K562 (cell line): ENCODE measurements at regions not wholly inside any gene's neighbourhood (a gene's known extent, or its start where the extent isn't known, plus 50 kb on each side); places are given as distances from the start of the nearest gene placed in this dataset.

Experiments used
- ATAC-seq: fragments of 200-7000 bp; cut with Tn5 transposase; 3 replicates; pipeline ENCODE4 v1.9.1; 2020; ENCODE audit warnings: moderate library complexity
- BruUV-seq: library from RNA; stranded (reverse); fragments of 400-500 nt; replicated peaks from 2 replicates; lab custom pipeline; 2021; lab: Mats Ljungman, UMichigan
- CTCF ChIA-PET: fragments of 300-600 bp; formaldehyde crosslinking; extraction: SDS; loops from one replicate; lab custom pipeline; 2021; ENCODE audit warnings: low intra/inter-chr PET ratio; lab: Yijun Ruan, JAX
- POLR2A ChIA-PET: fragments of 300-600, 350-650 bp; sonication (Branson Sonifier 250); formaldehyde crosslinking; extraction: SDS; loops from one replicate; lab custom pipeline; 2021; ENCODE audit warnings: antibody characterized with exemption, inconsistent platforms; lab: Yijun Ruan, JAX
- DNase-seq, 4 experiments: peaks; one replicate each; pipeline versions ENCODE4 v3.0.0 to v3.0.0-alpha.2; 2011 to 2018; ENCODE audit warnings: low spot score in 3 of 4, mixed read lengths in 3 of 4; ENCODE audit errors: extremely low read depth in 1 of 4
- FAIRE-seq: peaks from 2 replicates; lab custom pipeline; 2011; peaks lifted over from hg19 to GRCh38; lab: Jason Lieb, UNC
- H2AFZ ChIP-seq: 2 replicates; pipeline ENCODE4 v1.6.0; 2011; ENCODE audit warnings: low read depth, low read length, control low read depth, inconsistent platforms
- H3K27ac ChIP-seq: fragments of 200-600 bp; 3 replicates; pipeline ENCODE4 v1.8.0; 2011; ENCODE audit warnings: low read depth, mild to moderate bottlenecking, control low read depth, inconsistent platforms, low read length, moderate library complexity, mixed read lengths; ENCODE audit errors: extremely low read depth
- H3K27me3 ChIP-seq, 2 experiments: fragments of 300-600 bp in 1 of 2; 2 replicates in 1 of 2; 3 replicates in 1 of 2; pipeline versions ENCODE4 v1.6.0 to v1.8.0; 2011; ENCODE audit warnings: inconsistent platforms in 2 of 2, low read length in 2 of 2, mild to moderate bottlenecking in 1 of 2, mixed read lengths in 1 of 2, moderate library complexity in 1 of 2; ENCODE audit not compliant: control insufficient read depth in 2 of 2, insufficient read depth in 2 of 2
- H3K36me3 ChIP-seq: fragments of 300-600 bp; 3 replicates; pipeline ENCODE4 v1.8.0; 2011; ENCODE audit warnings: mild to moderate bottlenecking, low read length, inconsistent platforms; ENCODE audit not compliant: control insufficient read depth, insufficient read depth
- H3K4me1 ChIP-seq, 2 experiments: fragments of 200-600 bp in 1 of 2; replicated peaks in 1 of 2; 2 replicates in 1 of 2; 3 replicates in 1 of 2; pipeline versions ENCODE4 v1.5.1 to v1.8.0; 2011; ENCODE audit warnings: inconsistent platforms in 2 of 2, low read length in 2 of 2, mild to moderate bottlenecking in 1 of 2, mixed read lengths in 1 of 2, moderate library complexity in 1 of 2; ENCODE audit not compliant: control insufficient read depth in 2 of 2, insufficient read depth in 2 of 2
- H3K4me2 ChIP-seq: 2 replicates; pipeline ENCODE4 v1.6.1; 2011; ENCODE audit warnings: low read length, control low read depth, inconsistent platforms, mixed read lengths; ENCODE audit not compliant: insufficient read depth
- H3K4me3 ChIP-seq: fragments of 200-600 bp; sonication (generic), shearing (Covaris generic); 2 replicates; pipeline ENCODE4 v1.5.1; 2016; ENCODE audit warnings: control low read depth, inconsistent platforms
- H3K79me2 ChIP-seq: fragments of 200-600 bp; 3 replicates; pipeline ENCODE4 v1.8.0; 2011; ENCODE audit warnings: low read length, inconsistent platforms; ENCODE audit not compliant: control insufficient read depth, insufficient read depth
- H3K9ac ChIP-seq, 2 experiments: 2 replicates each; pipeline versions ENCODE4 v1.6.0 to v1.6.1; 2011; ENCODE audit warnings: low read depth in 2 of 2, low read length in 2 of 2, control low read depth in 1 of 2, inconsistent platforms in 1 of 2, mild to moderate bottlenecking in 1 of 2, mixed read lengths in 1 of 2; ENCODE audit not compliant: insufficient read depth in 1 of 2
- H3K9me1 ChIP-seq: one replicate; pipeline ENCODE4 v1.6.0; 2011; ENCODE audit warnings: inconsistent platforms, mild to moderate bottlenecking, low read length, moderate library complexity; ENCODE audit not compliant: control insufficient read depth, insufficient read depth
- H3K9me3 ChIP-seq: replicated peaks from 2 replicates; pipeline ENCODE4 v1.5.1; 2011; ENCODE audit warnings: low read depth, low read length, inconsistent platforms; ENCODE audit not compliant: control insufficient read depth, insufficient read depth
- H4K20me1 ChIP-seq: replicated peaks from 2 replicates; pipeline ENCODE4 v1.6.1; 2011; ENCODE audit warnings: low read length, inconsistent platforms, mixed read lengths; ENCODE audit not compliant: control insufficient read depth, insufficient read depth
- CTCF ChIP-seq, 3 experiments: IDR thresholded peaks in 2 of 3; conservative IDR thresholded peaks in 1 of 3; 2 replicates each; pipeline ENCODE4 v1.5.1; 2011 to 2012; ENCODE audit warnings: low read length in 3 of 3, mild to moderate bottlenecking in 3 of 3, control low read depth in 2 of 3, improper control_type of control experiment in 1 of 3, inconsistent platforms in 1 of 3, low read depth in 1 of 3, mixed read lengths in 1 of 3, moderate library complexity in 1 of 3; ENCODE audit not compliant: insufficient read depth in 2 of 3
- ERF ChIP-seq: fragments of 450-650 bp; formaldehyde crosslinking; IDR thresholded peaks from 2 replicates; pipeline ENCODE4 v1.4.0; 2020; ENCODE audit warnings: mild to moderate bottlenecking, mixed read lengths
- MAFG ChIP-seq: fragments of 450-650 bp; conservative IDR thresholded peaks from 2 replicates; pipeline ENCODE4 v1.6.1; 2016; ENCODE audit warnings: missing genetic modification characterization, missing compliant biosample characterization
- MCM3 ChIP-seq: fragments of 450-650 bp; IDR thresholded peaks from 2 replicates; pipeline ENCODE4 v1.6.1; 2016
- WHSC1 ChIP-seq: IDR thresholded peaks from one replicate; pipeline ENCODE4 v1.6.1; 2012; ENCODE audit warnings: low read length, control low read depth, inconsistent platforms
- WGBS: fragments of 100-300 bp; shearing (Covaris generic); methylation state at CpG from one replicate; pipeline ENCODE4 v1.1.6; 2016; ENCODE audit warnings: low coverage, mixed read lengths; ENCODE audit not compliant: insufficient coverage; ENCODE audit errors: missing lambda C conversion rate; 5-methylcytosine and 5-hydroxymethylcytosine counted together
- in situ Hi-C: fragments of 300-500 bp; cut with MboI; formaldehyde crosslinking; loops from 4 replicates; pipeline ENCODE4 v1.15.0; 2018; ENCODE audit warnings: inconsistent platforms, mixed read lengths
- intact Hi-C: fragments of 100-400 bp; cut with micrococcal nuclease; formaldehyde crosslinking; loops from 2 replicates; pipeline ENCODE4 v1.14.2; 2022

- no TSS peak for BruUV-seq
- Histone ChIP-seq H3K9me3 (peaks cover 3% of the 10 kb centered on the region; the same call in 1 of the 2 replicates), H3K27me3 (no peaks in the 10 kb centered on the region), H3K9me1 (no peaks in the 10 kb centered on the region), H2AFZ (no peak overlapping the region), H4K20me1 (no peaks in the 10 kb centered on the region), H3K27ac (no peak overlapping the region), H3K79me2 (no peaks in the 10 kb centered on the region), H3K4me1 (no peaks in the 10 kb centered on the region), H3K4me2 (no peak overlapping the region), H3K36me3 (no peaks in the 10 kb centered on the region), H3K4me3 (no peak overlapping the region), H3K9ac (no peak overlapping the region)
- ChIA-PET CTCF (no interaction called here), POLR2A (no interaction called here)
- DNase-seq (no peak), ATAC-seq (no peak), FAIRE-seq (no peak)
- TF ChIP-seq CTCF (IDR thresholded peaks at IDR 0.05 in 2 of 3, conservative IDR thresholded peaks at IDR 0.05 in 1 of 3; ENCODE audit: insufficient read depth in 2 of 3, low read depth in 1 of 3, low read length in 3 of 3) (0 out of 6 replicates have a peak, but pooled peaks of 1 of the 3 experiments have one; percentile 10), ERF (no peak)
- intact Hi-C loops = no loop called here
- in situ Hi-C loops = no loop called here
- 0% methylated on average over 4 of the region's 4 CpGs for WGBS
Observed at GRCh38 chr1:5161372-5161771, 507.0 kb downstream of the AJAP1 start.

GRCh38 chr1:5157175-5157574 lies 502.8 kb downstream of the AJAP1 start:
- FAIRE-seq = no peak
- TF ChIP-seq WHSC1 = no peak
- TF ChIP-seq MAFG (tag) = no peak
- TF ChIP-seq MCM3 = no peak
- WGBS = 0% methylated on average over 4 of the region's 4 CpGs

More at GRCh38 chr1:5157175-5157574, 502.8 kb downstream of the AJAP1 start:
- POLR2A ChIA-PET = no interaction called here
- BruUV-seq = no TSS peak
- no peak for DNase-seq
- H4K20me1 ChIP-seq = no peaks in the 10 kb centered on the region
- no peak overlapping the region for H3K9ac ChIP-seq
- in situ Hi-C loops = no loop called here
- CTCF ChIA-PET = no interaction called here
- intact Hi-C loops = no loop called here
- no peaks in the 10 kb centered on the region for H3K36me3 ChIP-seq
- H3K79me2 ChIP-seq = no peaks in the 10 kb centered on the region
- no peak for ATAC-seq
- H3K27me3 ChIP-seq = no peaks in the 10 kb centered on the region
- H3K27ac ChIP-seq = no peak overlapping the region
- H3K4me1 ChIP-seq = no peaks in the 10 kb centered on the region
- no peaks in the 10 kb centered on the region; the same call in 1 of the 2 replicates for H3K9me3 ChIP-seq
- H2AFZ ChIP-seq = no peak overlapping the region
- no peak overlapping the region for H3K4me2 ChIP-seq
- no peak overlapping the region for H3K4me3 ChIP-seq
- H3K9me1 ChIP-seq = no peaks in the 10 kb centered on the region
